NCI-H128 (cell line): ENCODE measurements at regions not wholly inside any gene's neighbourhood (a gene's known extent, or its start where the extent isn't known, plus 50 kb on each side); places are given as distances from the start of the nearest gene placed in this dataset.

Experiments
- DNase-seq: peaks from one replicate; lab custom pipeline; 2025; ENCODE audit not compliant: unreplicated experiment; lab: John Stamatoyannopoulos, UW

- DNase-seq: no peak
Observed at GRCh38 chr21:35664683-35665082, 395.6 kb downstream of the SETD4 start.

GRCh38 chr21:35663856-35664606 is 396.3 kb downstream of the SETD4 start:
- no peak for DNase-seq

GRCh38 chr21:35658242-35658641 is 402.1 kb downstream of the SETD4 start:
- DNase-seq: no peak

- no peak for DNase-seq
Observed at GRCh38 chr21:35652872-35653271, 407.5 kb downstream of the SETD4 start.

GRCh38 chr21:35652196-35652595 is 408.1 kb downstream of the SETD4 start:
- no peak for DNase-seq

- DNase-seq: no peak
Observed at GRCh38 chr21:35651196-35651595, 409.1 kb downstream of the SETD4 start.

- no peak for DNase-seq
Observed at GRCh38 chr21:35649186-35649585, 411.1 kb downstream of the SETD4 start.

- no peak for DNase-seq
Observed at GRCh38 chr21:35648512-35648911, 411.8 kb downstream of the SETD4 start.

GRCh38 chr21:35646606-35647005 is 413.7 kb downstream of the SETD4 start:
- DNase-seq: no peak

- DNase-seq: no peak
Observed at GRCh38 chr21:35645991-35646390, 414.3 kb downstream of the SETD4 start.

- DNase-seq: no peak
Observed at GRCh38 chr21:35644523-35644922, 415.8 kb downstream of the SETD4 start.

- no peak for DNase-seq
Observed at GRCh38 chr21:35643176-35643575, 417.1 kb downstream of the SETD4 start.

GRCh38 chr21:35641271-35642016 is 418.9 kb downstream of the SETD4 start:
- DNase-seq: no peak

GRCh38 chr21:35637431-35637830 is 422.9 kb downstream of the SETD4 start:
- no peak for DNase-seq

GRCh38 chr21:35635994-35636393 is 424.3 kb downstream of the SETD4 start:
- DNase-seq: no peak

- DNase-seq: no peak
Observed at GRCh38 chr21:35635261-35635660, 425.1 kb downstream of the SETD4 start.

GRCh38 chr21:35633501-35633900 is 426.8 kb downstream of the SETD4 start:
- DNase-seq: no peak

- DNase-seq: no peak
Observed at GRCh38 chr21:35632711-35633110, 427.6 kb downstream of the SETD4 start.

GRCh38 chr21:35628316-35628715 is 432.0 kb downstream of the SETD4 start:
- no peak for DNase-seq

- DNase-seq: no peak
Observed at GRCh38 chr21:35627462-35627861, 432.9 kb downstream of the SETD4 start.

- DNase-seq: no peak
Observed at GRCh38 chr21:35625576-35625975, 434.8 kb downstream of the SETD4 start.

GRCh38 chr21:35624901-35625300 is 435.4 kb downstream of the SETD4 start:
- no peak for DNase-seq

GRCh38 chr21:35622612-35623011 is 437.7 kb downstream of the SETD4 start:
- DNase-seq: no peak
